ENCODE measurements at regions not wholly inside any gene's neighbourhood (a gene's known extent, or its start where the extent isn't known, plus 50 kb on each side); places are given as distances from the start of the nearest gene placed in this dataset.

GRCh38 chr15:81945014-81945615 lies 100.7 kb downstream of the MEX3B start (continued):
- no peak for TF ChIP-seq CHD7 (IDR thresholded peaks at IDR 0.05; ENCODE audit: low read depth, low read length)
- no peak for TF ChIP-seq XRCC3 (IDR thresholded peaks at IDR 0.05)
- TF ChIP-seq CBFA2T2 (conservative IDR thresholded peaks at IDR 0.05), result peak; percentile 91
- TF ChIP-seq POLR2AphosphoS2 (IDR thresholded peaks at IDR 0.05; ENCODE audit: low read length), result no peak
- TF ChIP-seq, protein P1, sequence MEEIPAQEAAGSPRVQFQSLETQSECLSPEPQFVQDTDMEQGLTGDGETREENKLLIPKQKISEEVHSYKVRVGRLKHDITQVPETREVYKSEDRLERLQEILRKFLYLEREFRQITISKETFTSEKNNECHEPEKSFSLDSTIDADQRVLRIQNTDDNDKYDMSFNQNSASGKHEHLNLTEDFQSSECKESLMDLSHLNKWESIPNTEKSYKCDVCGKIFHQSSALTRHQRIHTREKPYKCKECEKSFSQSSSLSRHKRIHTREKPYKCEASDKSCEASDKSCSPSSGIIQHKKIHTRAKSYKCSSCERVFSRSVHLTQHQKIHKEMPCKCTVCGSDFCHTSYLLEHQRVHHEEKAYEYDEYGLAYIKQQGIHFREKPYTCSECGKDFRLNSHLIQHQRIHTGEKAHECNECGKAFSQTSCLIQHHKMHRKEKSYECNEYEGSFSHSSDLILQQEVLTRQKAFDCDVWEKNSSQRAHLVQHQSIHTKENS (CRISPR knock-in tag; IDR thresholded peaks at IDR 0.05), result no peak
- no peak for TF ChIP-seq PBX2 (CRISPR knock-in tag; IDR thresholded peaks at IDR 0.05; ENCODE audit: low read depth)
- no peak for TF ChIP-seq PBX2 (tag; conservative IDR thresholded peaks at IDR 0.05; ENCODE audit: low read depth)
- TF ChIP-seq ATF4 (CRISPR knock-in tag; IDR thresholded peaks at IDR 0.05), result 0 out of 2 replicates have a peak, but pooled peaks have one; percentile 33
- TF ChIP-seq ZNF143 (CRISPR knock-in tag; IDR thresholded peaks at IDR 0.05), result no peak
